H1 (cell line): ENCODE measurements at regions not wholly inside any gene's neighbourhood (a gene's known extent, or its start where the extent isn't known, plus 50 kb on each side); places are given as distances from the start of the nearest gene placed in this dataset.

Source experiments
- CBX8 ChIP-seq: fragments of 300-800, 300-1000 bp; sonication (generic); IDR thresholded peaks from 2 replicates; pipeline ENCODE4 v1.7.1; 2016; ENCODE audit warnings: low read depth, low read length, borderline replicate concordance
- TAF1 ChIP-seq: IDR thresholded peaks from 2 replicates; pipeline ENCODE4 v1.6.1; 2011; ENCODE audit warnings: mild to moderate bottlenecking, low read depth, low read length

DNA sequence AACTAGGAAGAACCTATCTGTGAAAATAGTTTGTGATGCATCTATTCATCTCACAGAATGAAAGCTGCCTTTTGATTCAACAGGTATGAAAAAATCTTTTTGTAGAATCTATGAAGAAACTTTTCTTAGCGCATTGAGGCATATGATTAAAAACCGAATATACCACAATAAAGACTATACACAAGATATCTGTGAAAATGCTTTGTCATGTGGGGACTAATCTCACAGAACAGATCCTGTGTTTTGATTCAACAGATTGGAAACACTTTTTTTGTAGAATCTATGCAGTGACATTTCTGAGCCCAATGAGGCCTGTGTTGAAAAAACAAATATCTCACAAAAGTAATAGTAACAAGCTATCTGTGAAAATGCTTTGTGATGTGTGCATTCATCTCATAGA is 2247.5 kb downstream of the TP53TG3F start (continued):
- TF ChIP-seq CBX8 (no peak), TAF1 (no peak)
- TF ChIP-seq, all 59 proteins: peak for 0
